Testis (tissue), 2 donors: ENCODE measurements at regions not wholly inside any gene's neighbourhood (a gene's known extent, or its start where the extent isn't known, plus 50 kb on each side); places are given as distances from the start of the nearest gene placed in this dataset.

Experiments
- DNase-seq: peaks from one replicate; pipeline ENCODE4 v3.0.0-alpha.2; 2019
- H3K27ac ChIP-seq, 2 donors: fragments of 200-600 bp; sonication (generic); one replicate each; pipeline ENCODE4 v1.5.1; 2019
- H3K27me3 ChIP-seq: fragments of 200-600 bp; sonication (generic); one replicate; pipeline ENCODE4 v1.5.1; 2019
- H3K36me3 ChIP-seq: fragments of 200-600 bp; sonication (generic); one replicate; pipeline ENCODE4 v1.5.1; 2017; ENCODE audit warnings: low read depth; ENCODE audit errors: missing control alignments
- H3K4me1 ChIP-seq: fragments of 200-600 bp; sonication (generic); one replicate; pipeline ENCODE4 v1.5.1; 2019
- H3K4me3 ChIP-seq, 2 donors: fragments of 200-600 bp; sonication (generic); one replicate each; pipeline ENCODE4 v1.5.1; 2017 to 2019
- H3K9me3 ChIP-seq: fragments of 200-600 bp; sonication (generic); one replicate; pipeline ENCODE4 v1.5.1; 2017
- POLR2A ChIP-seq: fragments of 450-650 bp; IDR thresholded peaks from one replicate; pipeline ENCODE4 v1.6.1; 2017; ENCODE audit warnings: antibody characterized with exemption, mild to moderate bottlenecking, moderate library complexity
- WGBS, 2 donors: methylation state at CpG; one replicate each; pipeline ENCODE4 v1.1.5; 2018; 5-methylcytosine and 5-hydroxymethylcytosine counted together
- intact Hi-C: fragments of 100-400 bp; cut with DNase I; formaldehyde crosslinking; loops from one replicate; pipeline ENCODE4 v1.15.1; 2023; ENCODE audit warnings: low total_unique reads
- TF ChIP-seq, protein P1 (sequence below), 3 experiments: fragments of 450-650 bp in 2 of 3; fragments of 200-600 bp in 1 of 3; sonication (generic) in 1 of 3; IDR thresholded peaks; one replicate each; pipeline ENCODE4 v1.5.1; 2016 to 2019; ENCODE audit warnings: antibody characterized with exemption in 3 of 3, mild to moderate bottlenecking in 2 of 3, moderate library complexity in 1 of 3

DNA sequence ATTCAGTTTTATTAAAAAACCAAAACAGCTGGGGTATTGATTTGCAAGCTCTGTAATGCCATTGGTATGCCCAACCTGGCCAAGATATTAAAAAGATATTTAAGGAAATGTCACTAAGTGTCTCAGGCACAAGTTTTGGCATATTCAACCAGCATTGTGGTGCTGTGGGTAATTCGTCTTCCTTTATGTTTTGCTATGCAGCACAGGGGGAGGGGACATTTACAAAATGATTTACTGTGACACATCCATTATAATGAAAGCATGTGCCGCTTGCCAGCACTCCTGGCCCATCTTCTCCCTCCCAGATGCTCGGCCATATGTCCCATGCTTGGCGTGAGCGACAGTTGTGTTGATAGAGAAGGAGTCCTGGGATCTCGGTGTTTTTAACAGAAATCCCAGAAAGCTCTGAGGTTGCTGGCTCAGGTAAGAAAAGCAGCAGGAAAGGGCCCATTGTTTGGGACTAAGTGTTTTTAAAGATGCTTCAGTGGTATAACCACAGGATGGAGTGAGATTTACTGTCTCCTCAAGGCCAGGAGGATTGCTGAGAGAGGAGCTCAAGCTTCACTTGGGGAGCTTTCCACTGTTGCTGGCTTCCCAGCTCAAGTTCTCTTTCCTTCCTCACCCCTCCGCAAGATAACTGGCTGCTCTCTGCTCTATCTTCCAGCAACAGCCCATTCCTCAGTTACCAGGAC lies 158.2 kb upstream of the TSC22D2 start:
- no peak overlapping the region for H3K27ac ChIP-seq
- H3K9me3 ChIP-seq = no peaks in the 10 kb centered on the region
- DNase-seq = no peak
- H3K27me3 ChIP-seq = no peaks in the 10 kb centered on the region
- H3K4me1 ChIP-seq = peaks cover 2% of the 10 kb centered on the region
- H3K4me3 ChIP-seq = no peak overlapping the region
- 86 to 92% methylated on average over 6 to 7 of the region's 7 CpGs for WGBS, 2 donors
- TF ChIP-seq POLR2A = no peak
- TF ChIP-seq, protein P1, sequence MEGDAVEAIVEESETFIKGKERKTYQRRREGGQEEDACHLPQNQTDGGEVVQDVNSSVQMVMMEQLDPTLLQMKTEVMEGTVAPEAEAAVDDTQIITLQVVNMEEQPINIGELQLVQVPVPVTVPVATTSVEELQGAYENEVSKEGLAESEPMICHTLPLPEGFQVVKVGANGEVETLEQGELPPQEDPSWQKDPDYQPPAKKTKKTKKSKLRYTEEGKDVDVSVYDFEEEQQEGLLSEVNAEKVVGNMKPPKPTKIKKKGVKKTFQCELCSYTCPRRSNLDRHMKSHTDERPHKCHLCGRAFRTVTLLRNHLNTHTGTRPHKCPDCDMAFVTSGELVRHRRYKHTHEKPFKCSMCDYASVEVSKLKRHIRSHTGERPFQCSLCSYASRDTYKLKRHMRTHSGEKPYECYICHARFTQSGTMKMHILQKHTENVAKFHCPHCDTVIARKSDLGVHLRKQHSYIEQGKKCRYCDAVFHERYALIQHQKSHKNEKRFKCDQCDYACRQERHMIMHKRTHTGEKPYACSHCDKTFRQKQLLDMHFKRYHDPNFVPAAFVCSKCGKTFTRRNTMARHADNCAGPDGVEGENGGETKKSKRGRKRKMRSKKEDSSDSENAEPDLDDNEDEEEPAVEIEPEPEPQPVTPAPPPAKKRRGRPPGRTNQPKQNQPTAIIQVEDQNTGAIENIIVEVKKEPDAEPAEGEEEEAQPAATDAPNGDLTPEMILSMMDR (IDR thresholded peaks at IDR 0.05) = no peak
- intact Hi-C loops = no loop called here
- no peaks in the 10 kb centered on the region for H3K36me3 ChIP-seq

DNA sequence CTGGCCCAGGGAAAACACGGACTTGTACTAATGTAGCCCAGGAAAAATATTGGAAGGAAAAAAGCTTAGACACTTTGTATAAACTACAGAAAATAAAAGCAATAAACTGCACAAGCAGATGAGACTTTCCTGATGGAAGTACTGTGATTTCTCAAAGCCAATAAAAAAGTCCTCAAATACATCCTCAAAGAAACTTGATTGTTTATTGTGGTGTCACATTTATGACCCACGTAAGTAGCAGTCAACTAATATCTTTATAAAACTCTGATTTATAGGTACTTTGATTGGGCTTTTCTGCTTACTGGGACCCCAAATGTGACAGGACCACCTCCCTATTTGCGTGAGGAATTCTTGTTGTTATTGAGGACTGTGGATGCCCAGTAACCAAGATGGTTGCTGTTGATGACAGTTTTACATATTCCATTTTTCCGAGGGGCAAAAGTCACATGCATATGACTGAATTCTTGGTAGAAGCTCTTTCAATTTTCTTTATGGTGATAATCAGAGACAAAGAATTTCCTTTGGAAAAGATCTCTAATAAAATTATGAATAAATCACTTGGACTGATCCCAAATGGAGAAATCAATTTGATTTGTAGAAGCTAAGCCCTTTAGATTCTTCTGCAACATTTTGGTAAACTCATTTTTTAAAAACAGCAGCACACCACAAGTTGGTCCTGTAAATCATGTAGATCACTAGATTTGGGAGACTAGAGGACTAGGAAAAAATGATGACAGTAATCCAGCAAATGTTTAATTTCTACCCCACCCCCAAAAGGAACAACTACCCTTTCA lies 159.0 kb upstream of the TSC22D2 start:
- TF ChIP-seq POLR2A = no peak
- TF ChIP-seq, protein P1 (IDR thresholded peaks at IDR 0.05) = no peak
- intact Hi-C loops = no loop called here
- no peak overlapping the region for H3K27ac ChIP-seq
- no peaks in the 10 kb centered on the region for H3K4me1 ChIP-seq
- 80 to 81% methylated on average over 4 of the region's 4 CpGs for WGBS, 2 donors
- no peak for DNase-seq
- H3K36me3 ChIP-seq = no peaks in the 10 kb centered on the region
- H3K9me3 ChIP-seq = no peaks in the 10 kb centered on the region
- H3K27me3 ChIP-seq = no peaks in the 10 kb centered on the region
- no peak overlapping the region for H3K4me3 ChIP-seq

DNA sequence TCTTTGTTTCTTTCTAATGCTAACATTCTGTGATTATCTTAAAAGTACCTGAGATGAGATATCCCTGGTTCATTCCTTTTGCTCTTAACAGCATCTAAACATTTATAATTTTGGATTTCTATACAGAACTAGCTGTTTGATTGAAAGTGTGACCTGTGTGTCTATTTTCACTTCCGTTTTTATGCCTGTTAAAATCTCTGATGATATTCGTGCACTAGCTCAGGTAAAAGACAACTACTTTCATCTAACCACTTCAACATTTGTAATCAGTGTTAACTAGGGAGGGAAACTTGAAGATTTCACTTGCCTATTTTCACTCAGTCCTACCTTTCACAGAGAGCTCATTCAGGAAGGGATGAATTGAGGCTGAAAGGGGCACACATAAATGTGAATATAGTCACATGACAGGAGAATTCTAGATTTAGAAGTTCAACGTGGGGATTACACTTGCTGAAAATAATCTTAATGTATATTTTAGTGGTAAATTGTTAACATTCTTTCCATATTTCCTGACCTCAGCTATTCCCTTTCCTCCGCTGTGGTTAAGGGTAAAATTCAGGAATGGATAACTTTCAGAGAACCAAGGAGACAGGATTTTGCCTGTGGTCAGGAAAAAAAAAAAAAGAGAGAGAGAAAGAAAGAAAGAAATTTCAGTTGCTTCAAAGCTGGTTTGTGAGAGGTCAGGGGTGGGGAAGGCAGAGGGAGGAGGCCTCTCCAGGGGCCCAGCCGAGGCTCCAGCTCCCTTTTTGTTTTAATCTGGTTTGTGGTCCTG lies 159.8 kb upstream of the TSC22D2 start:
- TF ChIP-seq, protein P1 (IDR thresholded peaks at IDR 0.05) = no peak
- TF ChIP-seq POLR2A = no peak
- Histone ChIP-seq H3K27ac (no peak overlapping the region), H3K36me3 (no peaks in the 10 kb centered on the region), H3K4me1 (no peaks in the 10 kb centered on the region), H3K27me3 (no peaks in the 10 kb centered on the region), H3K4me3 (no peak overlapping the region), H3K9me3 (no peaks in the 10 kb centered on the region)
- WGBS, 2 donors = 66 to 72% methylated on average over 5 of the region's 5 CpGs
- no peak for DNase-seq
- intact Hi-C loops = no loop called here

DNA sequence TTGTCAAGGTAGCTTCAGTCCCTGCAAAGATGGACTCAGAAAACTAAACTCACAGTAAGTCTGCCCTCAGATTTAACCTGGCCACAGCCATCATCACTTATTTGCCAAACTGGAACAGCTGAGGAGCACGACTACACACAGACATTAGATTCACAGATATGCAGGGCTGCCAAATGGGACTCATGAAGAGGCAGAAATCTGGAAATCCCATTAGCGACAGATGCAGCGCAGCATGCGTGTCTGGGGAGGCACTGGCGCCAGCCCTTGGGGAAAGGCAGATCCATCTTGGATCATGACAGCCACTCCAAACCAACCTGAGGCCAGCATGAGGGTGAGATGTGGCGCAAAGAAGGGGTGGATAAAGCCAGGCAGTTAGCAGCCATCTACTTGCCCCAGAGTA lies 160.7 kb upstream of the TSC22D2 start:
- no peaks in the 10 kb centered on the region for H3K4me1 ChIP-seq
- intact Hi-C loops = no loop called here
- no peak for TF ChIP-seq POLR2A
- TF ChIP-seq, protein P1 (IDR thresholded peaks at IDR 0.05) = no peak
- WGBS, 2 donors = 92 to 97% methylated on average over 6 of the region's 6 CpGs
- H3K27me3 ChIP-seq = no peaks in the 10 kb centered on the region
- H3K4me3 ChIP-seq = no peak overlapping the region
- no peaks in the 10 kb centered on the region for H3K9me3 ChIP-seq
- no peak overlapping the region for H3K27ac ChIP-seq
- no peaks in the 10 kb centered on the region for H3K36me3 ChIP-seq
- DNase-seq = no peak
